ENCODE measurements at regions not wholly inside any gene's neighbourhood (a gene's known extent, or its start where the extent isn't known, plus 50 kb on each side); places are given as distances from the start of the nearest gene placed in this dataset.
"Not testable (repeated sequence)": the region's sequence is repeated elsewhere in the genome, so short reads cannot be mapped to it uniquely, and the experiment has no call there.

DNA sequence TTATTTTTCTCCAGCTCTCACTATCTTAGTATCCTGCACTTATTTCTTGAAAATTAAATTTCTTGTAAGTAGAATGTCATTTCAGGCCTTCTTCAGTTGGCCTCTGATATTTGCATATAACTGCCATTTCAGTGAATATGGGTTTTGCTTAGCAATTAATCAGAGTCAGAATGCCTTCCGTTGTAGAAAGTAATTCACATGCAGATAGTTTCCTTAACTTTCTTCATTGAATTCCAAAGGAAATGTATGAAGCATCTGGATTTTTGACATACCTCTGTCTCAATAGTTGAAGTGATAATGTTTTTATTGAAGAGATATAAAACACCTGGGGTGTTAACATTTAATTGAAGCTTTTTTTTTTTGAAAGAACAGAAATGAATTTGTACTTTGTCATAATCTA, 914.1 kb upstream of the NXPH2 start:
- ATAC-seq (ENCODE audit: low read depth), result no peak
- intact Hi-C loops (cut with micrococcal nuclease), result no loop called here
- TF ChIP-seq, protein P1, sequence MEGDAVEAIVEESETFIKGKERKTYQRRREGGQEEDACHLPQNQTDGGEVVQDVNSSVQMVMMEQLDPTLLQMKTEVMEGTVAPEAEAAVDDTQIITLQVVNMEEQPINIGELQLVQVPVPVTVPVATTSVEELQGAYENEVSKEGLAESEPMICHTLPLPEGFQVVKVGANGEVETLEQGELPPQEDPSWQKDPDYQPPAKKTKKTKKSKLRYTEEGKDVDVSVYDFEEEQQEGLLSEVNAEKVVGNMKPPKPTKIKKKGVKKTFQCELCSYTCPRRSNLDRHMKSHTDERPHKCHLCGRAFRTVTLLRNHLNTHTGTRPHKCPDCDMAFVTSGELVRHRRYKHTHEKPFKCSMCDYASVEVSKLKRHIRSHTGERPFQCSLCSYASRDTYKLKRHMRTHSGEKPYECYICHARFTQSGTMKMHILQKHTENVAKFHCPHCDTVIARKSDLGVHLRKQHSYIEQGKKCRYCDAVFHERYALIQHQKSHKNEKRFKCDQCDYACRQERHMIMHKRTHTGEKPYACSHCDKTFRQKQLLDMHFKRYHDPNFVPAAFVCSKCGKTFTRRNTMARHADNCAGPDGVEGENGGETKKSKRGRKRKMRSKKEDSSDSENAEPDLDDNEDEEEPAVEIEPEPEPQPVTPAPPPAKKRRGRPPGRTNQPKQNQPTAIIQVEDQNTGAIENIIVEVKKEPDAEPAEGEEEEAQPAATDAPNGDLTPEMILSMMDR (IDR thresholded peaks at IDR 0.05), result no peak
- H3K4me3 Mint-ChIP-seq, result no peak overlapping the region
- POLR2A ChIA-PET, result no interaction called here
- CTCF ChIA-PET, result no interaction called here
- no peak overlapping the region for H3K27ac Mint-ChIP-seq
- H3K27me3 Mint-ChIP-seq, result no peaks in the 10 kb centered on the region
- DNase-seq, result no peak
- peaks cover 4% of the 10 kb centered on the region for H3K9me3 Mint-ChIP-seq
- no peaks in the 10 kb centered on the region for H3K36me3 Mint-ChIP-seq (ENCODE audit: low read depth)
- no peaks in the 10 kb centered on the region for H3K4me1 Mint-ChIP-seq

DNA sequence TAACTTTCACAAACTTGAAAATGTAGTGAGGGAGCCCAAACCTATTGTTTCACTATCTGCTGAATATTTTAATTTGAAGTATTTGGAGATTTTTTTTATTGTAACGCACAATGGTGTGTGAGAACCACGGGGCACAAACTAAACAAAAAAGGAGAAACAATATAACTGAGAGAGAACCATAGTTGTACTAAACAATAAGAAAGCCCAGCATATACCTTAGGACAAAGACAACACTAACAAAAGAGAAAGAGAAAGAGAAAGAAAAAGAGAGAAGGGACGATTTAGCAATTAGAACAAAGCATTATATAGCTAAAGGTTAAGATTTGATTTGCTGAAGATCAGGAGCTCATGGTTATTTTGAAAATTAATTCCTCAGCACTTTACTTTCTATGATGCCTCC, 906.0 kb upstream of the NXPH2 start:
- no peak overlapping the region for H3K27ac Mint-ChIP-seq
- peaks cover 9% of the 10 kb centered on the region for H3K9me3 Mint-ChIP-seq
- CTCF ChIA-PET, result no interaction called here
- TF ChIP-seq, protein P1 (IDR thresholded peaks at IDR 0.05), result no peak
- no peaks in the 10 kb centered on the region for H3K27me3 Mint-ChIP-seq
- intact Hi-C loops (cut with micrococcal nuclease), result no loop called here
- H3K36me3 Mint-ChIP-seq (ENCODE audit: low read depth), result no peaks in the 10 kb centered on the region
- DNase-seq (no peak), ATAC-seq (ENCODE audit: low read depth) (no peak)
- POLR2A ChIA-PET, result no interaction called here
- no peak overlapping the region for H3K4me3 Mint-ChIP-seq
- H3K4me1 Mint-ChIP-seq, result no peaks in the 10 kb centered on the region

DNA sequence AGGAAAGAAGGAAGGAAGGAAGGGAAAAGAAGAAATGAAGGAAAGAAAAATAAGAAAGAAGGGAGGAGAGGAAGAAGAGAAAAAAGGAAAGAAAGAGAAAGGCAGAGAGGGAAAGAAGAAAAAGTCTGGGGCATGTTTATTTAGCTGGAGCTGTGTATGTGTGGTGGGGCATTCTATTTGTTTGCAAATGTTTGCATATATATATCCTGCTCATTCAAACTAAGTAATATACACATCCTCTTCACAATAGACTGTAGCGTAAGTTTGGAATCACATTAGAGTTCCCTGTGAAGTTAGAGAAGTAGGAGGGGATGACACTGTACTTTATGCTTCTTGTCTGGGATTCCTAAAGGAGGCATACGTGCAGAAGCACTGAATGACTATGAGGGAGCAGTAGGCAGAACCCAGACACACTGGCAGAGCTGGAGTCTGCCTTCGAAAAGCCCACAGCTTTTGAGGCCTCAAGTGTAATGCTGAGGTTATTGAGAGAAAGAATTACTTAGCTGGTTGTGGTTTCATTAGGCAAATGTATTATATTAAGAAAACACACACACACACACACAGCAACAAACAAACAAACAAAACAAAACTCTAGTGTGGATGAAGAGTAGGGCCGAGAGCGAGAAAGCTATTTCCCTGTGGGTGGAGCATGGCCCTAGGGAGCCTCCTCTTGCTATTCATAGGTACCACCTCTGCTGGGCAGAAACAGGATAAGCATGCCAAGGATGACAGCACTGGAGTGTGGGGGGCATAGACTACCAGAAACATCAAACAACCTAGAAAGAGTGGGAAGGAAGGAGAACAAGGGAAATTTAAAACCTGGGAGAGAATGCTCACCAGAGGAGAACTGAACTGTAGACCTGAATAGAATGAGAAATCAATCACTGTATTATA, 905.1 kb upstream of the NXPH2 start:
- Mint-ChIP-seq H3K27ac (no peak overlapping the region), H3K9me3 (peaks cover 10% of the 10 kb centered on the region), H3K27me3 (no peaks in the 10 kb centered on the region), H3K4me1 (no peaks in the 10 kb centered on the region), H3K4me3 (no peak overlapping the region), H3K36me3 (ENCODE audit: low read depth) (no peaks in the 10 kb centered on the region)
- ChIA-PET CTCF (no interaction called here), POLR2A (no interaction called here)
- no peak for DNase-seq
- intact Hi-C loops (cut with micrococcal nuclease), result no loop called here
- TF ChIP-seq, protein P1 (IDR thresholded peaks at IDR 0.05), result no peak
- no peak for ATAC-seq (ENCODE audit: low read depth)

DNA sequence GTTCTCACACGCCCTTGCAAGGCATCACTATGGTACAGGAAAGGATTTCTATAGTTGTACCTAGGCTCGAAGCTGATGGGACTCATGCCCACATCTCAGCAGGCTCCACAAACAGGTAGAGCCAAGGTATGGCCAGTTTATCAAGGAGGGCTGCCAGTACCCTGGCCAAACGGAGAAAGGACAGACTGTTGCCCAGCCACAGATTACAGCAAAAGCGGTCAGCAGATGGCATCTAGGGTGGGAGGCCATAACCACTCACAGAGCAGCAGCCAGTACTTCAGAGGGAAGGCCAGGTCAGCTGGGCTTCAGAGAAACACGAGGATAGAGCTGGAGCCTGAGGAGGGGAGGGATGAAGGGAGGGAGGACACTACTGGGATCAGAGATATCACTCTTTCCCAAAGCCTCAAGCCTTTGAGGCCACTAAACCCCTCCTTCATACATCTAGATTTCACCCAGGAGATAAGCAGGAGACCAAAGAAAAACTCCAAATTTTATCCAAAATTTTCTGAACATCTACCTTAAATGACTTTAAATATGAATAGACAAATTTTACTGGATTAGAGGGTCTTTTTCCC, 904.2 kb upstream of the NXPH2 start:
- ChIA-PET CTCF (no interaction called here), POLR2A (no interaction called here)
- Mint-ChIP-seq H3K36me3 (ENCODE audit: low read depth) (no peaks in the 10 kb centered on the region), H3K27me3 (no peaks in the 10 kb centered on the region), H3K4me3 (no peak overlapping the region), H3K9me3 (peaks cover 10% of the 10 kb centered on the region), H3K27ac (no peak overlapping the region), H3K4me1 (no peaks in the 10 kb centered on the region)
- intact Hi-C loops (cut with micrococcal nuclease), result no loop called here
- DNase-seq (no peak), ATAC-seq (ENCODE audit: low read depth) (no peak)
- TF ChIP-seq, protein P1 (IDR thresholded peaks at IDR 0.05), result no peak

DNA sequence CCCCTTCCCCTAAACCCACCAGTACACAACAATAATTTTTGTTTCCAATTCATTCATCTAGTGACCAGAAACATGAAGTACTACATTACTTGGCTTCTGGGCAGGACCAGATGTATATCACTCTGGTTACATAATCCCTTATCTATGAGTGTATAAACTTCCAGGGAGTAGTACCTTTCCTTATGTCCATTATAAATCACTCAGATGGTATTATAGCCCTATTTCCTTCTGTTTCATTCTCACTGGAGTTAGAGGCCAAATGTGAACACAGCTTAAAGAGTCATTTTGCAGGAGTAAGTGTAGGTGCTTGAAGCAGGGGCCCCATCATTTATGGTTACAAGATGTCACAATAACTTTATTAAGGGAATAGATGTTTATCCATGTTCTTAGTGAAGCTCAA, 894.4 kb upstream of the NXPH2 start:
- no peak for ATAC-seq (ENCODE audit: low read depth)
- no peak overlapping the region for H3K27ac Mint-ChIP-seq
- ChIA-PET CTCF (no interaction called here), POLR2A (no interaction called here)
- intact Hi-C loops (cut with micrococcal nuclease), result no loop called here
- no peak for DNase-seq
- no peak overlapping the region for H3K4me3 Mint-ChIP-seq
- no peaks in the 10 kb centered on the region for H3K36me3 Mint-ChIP-seq (ENCODE audit: low read depth)
- peaks cover 6% of the 10 kb centered on the region for H3K9me3 Mint-ChIP-seq
- TF ChIP-seq, protein P1 (IDR thresholded peaks at IDR 0.05), result no peak
- no peaks in the 10 kb centered on the region for H3K4me1 Mint-ChIP-seq
- no peaks in the 10 kb centered on the region for H3K27me3 Mint-ChIP-seq

DNA sequence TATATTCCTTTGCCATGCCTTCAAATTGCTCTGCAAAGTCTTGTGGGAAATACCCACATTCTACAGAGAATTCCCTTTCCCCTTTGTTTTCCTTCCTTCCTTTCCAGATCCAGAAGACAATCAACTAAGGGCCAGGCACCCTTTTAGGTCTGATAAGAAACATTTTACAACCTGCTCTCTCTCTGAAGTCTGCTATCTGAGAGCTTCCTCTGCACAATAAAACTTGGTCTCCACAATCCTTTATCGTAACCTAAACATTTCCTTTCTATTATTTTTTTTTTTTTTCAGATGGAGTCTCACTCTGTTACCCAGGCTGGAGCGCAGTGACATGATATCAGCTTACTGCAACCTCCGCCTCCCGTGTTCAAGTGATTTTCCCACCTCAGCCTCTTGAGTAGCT, 893.3 kb upstream of the NXPH2 start:
- DNase-seq; H3K36me3 Mint-ChIP-seq (ENCODE audit: low read depth); H3K4me3 Mint-ChIP-seq; intact Hi-C loops (cut with micrococcal nuclease); H3K27ac Mint-ChIP-seq; H3K9me3 Mint-ChIP-seq; H3K27me3 Mint-ChIP-seq; ATAC-seq (ENCODE audit: low read depth); H3K4me1 Mint-ChIP-seq; POLR2A ChIA-PET; CTCF ChIA-PET: not testable (repeated sequence)

Data from activated B cell treated with CpG ODN at 0.5 μM for 24 hours (primary cell).